ENCODE measurements at regions not wholly inside any gene's neighbourhood (a gene's known extent, or its start where the extent isn't known, plus 50 kb on each side); places are given as distances from the start of the nearest gene placed in this dataset.

GRCh38 chr6:21712213-21712612, 118.7 kb downstream of the SOX4 start:
- DNase-seq (ENCODE audit: low read depth in 1 of 2, low spot score in 1 of 2), result no peak
- 82% methylated on average over 4 of the region's 4 CpGs for WGBS (ENCODE audit: missing lambda C conversion rate)
- no peak for TF ChIP-seq KDM1A (IDR thresholded peaks at IDR 0.05; ENCODE audit: low read depth)
- no peak for TF ChIP-seq CBX2 (IDR thresholded peaks at IDR 0.05; ENCODE audit: borderline replicate concordance, low read depth)
- no peak for TF ChIP-seq POLR2AphosphoS2 (conservative IDR thresholded peaks at IDR 0.05; ENCODE audit: low read length)
- no peak for TF ChIP-seq HOXB5 (CRISPR knock-in tag; IDR thresholded peaks at IDR 0.05)
- TF ChIP-seq TFCP2L1 (CRISPR knock-in tag; IDR thresholded peaks at IDR 0.05), result no peak
- no peak for TF ChIP-seq ZSCAN20 (CRISPR knock-in tag; IDR thresholded peaks at IDR 0.05)
- no peak for TF ChIP-seq MAZ (IDR thresholded peaks at IDR 0.05; ENCODE audit: borderline replicate concordance, low read depth, low read length)
- no peak for TF ChIP-seq ESRRA (IDR thresholded peaks at IDR 0.05; ENCODE audit: borderline replicate concordance, low read length)
- no peak for TF ChIP-seq POLR2A (IDR thresholded peaks at IDR 0.05; ENCODE audit: low read length)
- TF ChIP-seq RCOR1 (IDR thresholded peaks at IDR 0.05; ENCODE audit: low read depth, low read length), result no peak
- POLR2A ChIA-PET, result no interaction called here
- no peak for ATAC-seq
- Histone ChIP-seq H3K4me1 (no peaks in the 10 kb centered on the region), H3K4me3 (no peak overlapping the region), H3K9me3 (no peaks in the 10 kb centered on the region), H3K27ac (no peak overlapping the region), H3K4me2 (no peak overlapping the region)
- FAIRE-seq, result no peak
- CTCF ChIA-PET, result no interaction called here

- FAIRE-seq, result no peak
- 91% methylated on average over 2 of the region's 2 CpGs for WGBS (ENCODE audit: missing lambda C conversion rate)
- ATAC-seq, result no peak
- ChIA-PET POLR2A (no interaction called here), CTCF (no interaction called here)
- no peak for DNase-seq (ENCODE audit: low read depth in 1 of 2, low spot score in 1 of 2)
- TF ChIP-seq TP53 (CRISPR knock-in tag; IDR thresholded peaks at IDR 0.05) (no peak), HEYL (CRISPR knock-in tag; IDR thresholded peaks at IDR 0.05) (no peak), NR3C1 (IDR thresholded peaks at IDR 0.05) (no peak), EHF (CRISPR knock-in tag; IDR thresholded peaks at IDR 0.05) (no peak), JUNB (IDR thresholded peaks at IDR 0.05) (no peak), HDAC2 (IDR thresholded peaks at IDR 0.05) (no peak), E2F6 (IDR thresholded peaks at IDR 0.05; ENCODE audit: borderline replicate concordance, low read depth) (no peak), RAD21 (conservative IDR thresholded peaks at IDR 0.05 in 1 of 2, IDR thresholded peaks at IDR 0.05 in 1 of 2) (no peak), BHLHE40 (IDR thresholded peaks at IDR 0.05; ENCODE audit: low read depth, low read length) (no peak)
- H3K4me2 ChIP-seq, result no peak overlapping the region
- H3K4me3 ChIP-seq, result no peak overlapping the region
- no peak overlapping the region for H3K27ac ChIP-seq
- no peaks in the 10 kb centered on the region for H3K9me3 ChIP-seq
- H3K4me1 ChIP-seq, result no peaks in the 10 kb centered on the region
These were observed 119.9 kb downstream of the SOX4 start for GRCh38 chr6:21713481-21713880.

GRCh38 chr6:21715180-21715579, 121.6 kb downstream of the SOX4 start:
- DNase-seq (ENCODE audit: low read depth in 1 of 2, low spot score in 1 of 2) (no peak), ATAC-seq (no peak), FAIRE-seq (no peak)
- ChIA-PET POLR2A (no interaction called here), CTCF (interaction anchor here (0.6 to 1.4 kb wide), 3 partner anchors 9 to 58 kb away, joined by 3 to 4 read pairs (median 4); no protein-coding TSS in a partner anchor)
- Histone ChIP-seq H3K4me3 (no peak overlapping the region), H3K9me3 (no peaks in the 10 kb centered on the region), H3K4me1 (no peaks in the 10 kb centered on the region), H3K27ac (no peak overlapping the region), H3K4me2 (no peak overlapping the region)
- TF ChIP-seq CBX8 (IDR thresholded peaks at IDR 0.05) (no peak), CTCF (IDR thresholded peaks at IDR 0.05) (no peak), GATA3 (IDR thresholded peaks at IDR 0.05; ENCODE audit: borderline replicate concordance) (no peak), MAFK (IDR thresholded peaks at IDR 0.05; ENCODE audit: partially characterized antibody) (no peak), ATOH8 (CRISPR knock-in tag; IDR thresholded peaks at IDR 0.05; ENCODE audit: low read depth) (no peak)
- WGBS (ENCODE audit: missing lambda C conversion rate), result 87% methylated on average over 5 of the region's 5 CpGs

Data from A549 (cell line).